CD4-positive, alpha-beta T cell (primary cell): ENCODE measurements at regions not wholly inside any gene's neighbourhood (a gene's known extent, or its start where the extent isn't known, plus 50 kb on each side); places are given as distances from the start of the nearest gene placed in this dataset.

Experiments
- ATAC-seq: fragments of 200-7000 bp; cut with Tn5 transposase; one replicate; pipeline ENCODE4 v1.10.0; 2022; ENCODE audit warnings: mild to moderate bottlenecking; ENCODE audit not compliant: poor library complexity
- CTCF ChIA-PET: fragments of 350-600 bp; sonication (Branson Sonifier 250); formaldehyde crosslinking; loops from one replicate; lab custom pipeline; 2021; ENCODE audit warnings: antibody characterized with exemption, inconsistent platforms; lab: Charles Lee
- POLR2A ChIA-PET: fragments of 350-600 bp; sonication (Branson Sonifier 250); formaldehyde crosslinking; loops from one replicate; lab custom pipeline; 2021; ENCODE audit warnings: antibody characterized with exemption, inconsistent platforms; lab: Charles Lee
- DNase-seq, 14 experiments: peaks; one replicate each; pipeline ENCODE4 v3.0.0-alpha.2; 2013 to 2020; ENCODE audit warnings: mixed read lengths in 2 of 14
- H3K27ac ChIP-seq, 2 donors: one replicate each; pipeline versions ENCODE4 v1.5.1 to v1.7.0; 2013; ENCODE audit warnings: low read length in 2 of 2, low read depth in 1 of 2, mild to moderate bottlenecking in 1 of 2
- H3K27me3 ChIP-seq, 2 experiments: 1 replicate in 1 of 2; 2 replicates in 1 of 2; pipeline versions ENCODE4 v1.6.1 to v1.7.0; 2013; ENCODE audit warnings: low read length in 2 of 2, control low read depth in 1 of 2, mild to moderate bottlenecking in 1 of 2, moderate library complexity in 1 of 2; ENCODE audit not compliant: insufficient read depth in 2 of 2, control insufficient read depth in 1 of 2
- H3K36me3 ChIP-seq: one replicate; pipeline ENCODE4 v1.6.1; 2013; ENCODE audit warnings: low read length, control low read depth; ENCODE audit not compliant: insufficient read depth
- H3K4me1 ChIP-seq: one replicate; pipeline ENCODE4 v1.6.1; 2013; ENCODE audit warnings: low read length, control low read depth; ENCODE audit not compliant: insufficient read depth
- H3K4me3 ChIP-seq: one replicate; pipeline ENCODE4 v1.5.1; 2013; ENCODE audit warnings: mild to moderate bottlenecking, low read length, moderate library complexity
- H3K9me3 ChIP-seq, 2 experiments: 1 replicate in 1 of 2; 2 replicates in 1 of 2; pipeline versions ENCODE4 v1.6.1 to v1.7.0; 2013; ENCODE audit warnings: low read length in 2 of 2, mild to moderate bottlenecking in 2 of 2, control low read depth in 1 of 2, moderate library complexity in 1 of 2; ENCODE audit not compliant: control insufficient read depth in 1 of 2, insufficient read depth in 1 of 2
- H3K27ac Mint-ChIP-seq: one replicate; pipeline ENCODE4 v1.8.0; 2020; ENCODE audit warnings: mixed read lengths
- H3K27me3 Mint-ChIP-seq: one replicate; pipeline ENCODE4 v1.8.0; 2021; ENCODE audit warnings: mixed read lengths
- H3K36me3 Mint-ChIP-seq: one replicate; pipeline ENCODE4 v1.8.0; 2021; ENCODE audit warnings: low read depth, mixed read lengths
- H3K4me1 Mint-ChIP-seq: one replicate; pipeline ENCODE4 v1.8.0; 2021; ENCODE audit warnings: low read depth, mixed read lengths
- H3K4me3 Mint-ChIP-seq: one replicate; pipeline ENCODE4 v1.8.0; 2020; ENCODE audit warnings: mild to moderate bottlenecking, mixed read lengths
- H3K9me3 Mint-ChIP-seq: one replicate; pipeline ENCODE4 v1.8.0; 2020; ENCODE audit warnings: mixed read lengths
- intact Hi-C, 2 experiments: fragments of 100-400 bp; cut with DNase I in 1 of 2; cut with micrococcal nuclease in 1 of 2; formaldehyde crosslinking; loops; one replicate each; pipeline versions ENCODE4 v1.15.1 to v1.9.0; 2023 to 2025; cut with DNase I, micrococcal nuclease
- TF ChIP-seq, protein P1 (sequence below): fragments of 200-600 bp; IDR thresholded peaks from one replicate; pipeline ENCODE4 v1.8.0; 2022; ENCODE audit warnings: antibody characterized with exemption, mild to moderate bottlenecking

DNA sequence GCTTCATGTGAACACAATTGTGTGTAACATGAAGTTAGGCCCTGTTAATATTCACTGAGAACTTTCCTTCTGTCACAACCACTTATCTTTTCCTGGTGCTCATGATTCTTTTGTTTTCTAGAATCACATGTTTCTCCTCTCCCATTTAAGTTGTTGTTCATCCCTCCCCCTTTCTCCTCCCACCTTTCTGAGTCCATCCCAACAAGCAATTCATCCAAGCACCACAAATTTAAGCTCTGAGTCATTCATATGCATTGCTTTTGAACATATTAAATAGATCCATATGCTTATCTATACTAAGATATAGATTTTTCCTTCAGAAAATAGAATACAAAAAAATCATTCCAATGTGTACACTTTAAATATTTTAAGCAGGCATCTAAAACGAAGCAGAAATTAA lies 75.2 kb upstream of the NFIB start:
- POLR2A ChIA-PET, result no interaction called here
- TF ChIP-seq, protein P1, sequence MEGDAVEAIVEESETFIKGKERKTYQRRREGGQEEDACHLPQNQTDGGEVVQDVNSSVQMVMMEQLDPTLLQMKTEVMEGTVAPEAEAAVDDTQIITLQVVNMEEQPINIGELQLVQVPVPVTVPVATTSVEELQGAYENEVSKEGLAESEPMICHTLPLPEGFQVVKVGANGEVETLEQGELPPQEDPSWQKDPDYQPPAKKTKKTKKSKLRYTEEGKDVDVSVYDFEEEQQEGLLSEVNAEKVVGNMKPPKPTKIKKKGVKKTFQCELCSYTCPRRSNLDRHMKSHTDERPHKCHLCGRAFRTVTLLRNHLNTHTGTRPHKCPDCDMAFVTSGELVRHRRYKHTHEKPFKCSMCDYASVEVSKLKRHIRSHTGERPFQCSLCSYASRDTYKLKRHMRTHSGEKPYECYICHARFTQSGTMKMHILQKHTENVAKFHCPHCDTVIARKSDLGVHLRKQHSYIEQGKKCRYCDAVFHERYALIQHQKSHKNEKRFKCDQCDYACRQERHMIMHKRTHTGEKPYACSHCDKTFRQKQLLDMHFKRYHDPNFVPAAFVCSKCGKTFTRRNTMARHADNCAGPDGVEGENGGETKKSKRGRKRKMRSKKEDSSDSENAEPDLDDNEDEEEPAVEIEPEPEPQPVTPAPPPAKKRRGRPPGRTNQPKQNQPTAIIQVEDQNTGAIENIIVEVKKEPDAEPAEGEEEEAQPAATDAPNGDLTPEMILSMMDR, result no peak
- Mint-ChIP-seq H3K36me3 (no peaks in the 10 kb centered on the region), H3K27me3 (peaks cover 10% of the 10 kb centered on the region), H3K4me3 (no peak overlapping the region), H3K9me3 (peaks cover 6% of the 10 kb centered on the region), H3K27ac (no peak overlapping the region), H3K4me1 (no peaks in the 10 kb centered on the region)
- intact Hi-C loops, result no loop called here
- Histone ChIP-seq H3K4me3 (no peak overlapping the region), H3K27ac (no peak overlapping the region), H3K9me3 (no peaks in the 10 kb centered on the region), H3K36me3 (no peaks in the 10 kb centered on the region), H3K27me3 (no peaks in the 10 kb centered on the region), H3K4me1 (no peaks in the 10 kb centered on the region)
- no peak for DNase-seq
- CTCF ChIA-PET, result no interaction called here
- ATAC-seq, result no peak

DNA sequence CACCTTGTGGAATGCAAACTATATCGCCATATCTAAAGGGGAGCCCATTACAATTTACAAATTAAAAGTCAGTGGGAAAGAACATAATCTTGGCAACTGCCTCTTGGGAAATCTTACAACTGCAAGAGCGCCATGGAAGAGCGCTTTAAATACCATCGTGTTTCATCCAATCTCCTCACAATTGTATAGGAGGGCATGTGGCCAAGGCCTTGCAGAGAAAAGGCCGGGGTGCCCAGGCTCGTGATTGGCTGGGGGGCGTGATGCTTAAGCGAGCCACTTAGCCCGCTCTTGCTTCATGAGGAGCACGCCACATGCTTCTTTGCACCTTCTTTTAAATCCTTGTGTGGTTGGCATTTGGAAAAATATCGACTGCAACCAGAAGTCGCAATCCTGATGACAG lies 69.8 kb upstream of the NFIB start:
- H3K36me3 ChIP-seq, result no peaks in the 10 kb centered on the region
- H3K4me3 ChIP-seq, result no peak overlapping the region
- no peak overlapping the region for H3K27ac ChIP-seq
- Mint-ChIP-seq H3K27me3 (peaks cover 17% of the 10 kb centered on the region), H3K36me3 (no peaks in the 10 kb centered on the region), H3K9me3 (no peaks in the 10 kb centered on the region), H3K27ac (no peak overlapping the region), H3K4me1 (no peaks in the 10 kb centered on the region), H3K4me3 (no peak overlapping the region)
- POLR2A ChIA-PET, result no interaction called here
- H3K9me3 ChIP-seq, result no peaks in the 10 kb centered on the region
- ATAC-seq, result no peak
- no peaks in the 10 kb centered on the region for H3K27me3 ChIP-seq
- H3K4me1 ChIP-seq, result no peaks in the 10 kb centered on the region
- intact Hi-C loops, result no loop called here
- CTCF ChIA-PET, result no interaction called here
- TF ChIP-seq, protein P1, result no peak
- no peak for DNase-seq

DNA sequence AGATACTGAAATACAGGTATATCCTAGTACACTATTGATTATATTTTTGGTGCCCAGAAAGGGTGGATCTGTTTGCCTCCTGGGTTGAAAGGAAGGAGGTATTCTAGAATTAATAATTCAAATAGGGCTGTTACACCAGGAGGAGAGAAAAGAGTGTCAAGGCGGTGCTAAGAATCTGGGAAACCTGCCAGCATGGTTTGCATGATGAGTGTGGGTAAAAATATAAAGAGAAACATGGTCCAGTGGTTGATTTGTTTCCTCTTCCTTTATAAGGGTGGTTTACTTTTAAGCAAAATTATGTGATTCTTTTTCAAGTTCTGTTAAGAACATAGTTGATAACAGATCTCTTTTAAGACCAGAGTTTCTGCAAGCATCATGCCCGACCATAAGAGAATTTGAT lies 69.4 kb upstream of the NFIB start:
- CTCF ChIA-PET, result no interaction called here
- no peaks in the 10 kb centered on the region for H3K36me3 Mint-ChIP-seq
- Histone ChIP-seq H3K36me3 (no peaks in the 10 kb centered on the region), H3K27me3 (no peaks in the 10 kb centered on the region), H3K27ac (no peak overlapping the region), H3K4me1 (no peaks in the 10 kb centered on the region), H3K9me3 (no peaks in the 10 kb centered on the region), H3K4me3 (no peak overlapping the region)
- TF ChIP-seq, protein P1, result no peak
- ATAC-seq (no peak), DNase-seq (no peak)
- POLR2A ChIA-PET, result no interaction called here
- H3K27me3 Mint-ChIP-seq, result peaks cover 18% of the 10 kb centered on the region
- H3K27ac Mint-ChIP-seq, result no peak overlapping the region
- intact Hi-C loops, result no loop called here
- H3K9me3 Mint-ChIP-seq, result no peaks in the 10 kb centered on the region
- H3K4me1 Mint-ChIP-seq, result no peaks in the 10 kb centered on the region
- H3K4me3 Mint-ChIP-seq, result no peak overlapping the region
